Panc1 (cell line): ENCODE measurements at regions not wholly inside any gene's neighbourhood (a gene's known extent, or its start where the extent isn't known, plus 50 kb on each side); places are given as distances from the start of the nearest gene placed in this dataset.
A peak's percentile ranks its signal among the peaks of the same experiment; 100 is the strongest.

Source experiments
- ATAC-seq: fragments of 200-7000 bp; cut with Tn5 transposase; 2 replicates; pipeline ENCODE4 v1.9.1; 2020; ENCODE audit warnings: mild to moderate bottlenecking, moderate library complexity
- BruUV-seq: library from RNA; stranded (reverse); fragments of 400-500 nt; replicated peaks from 2 replicates; lab custom pipeline; 2021; lab: Mats Ljungman, UMichigan
- CTCF ChIA-PET: fragments of 300-600 bp; sonication (Branson Sonifier 250); formaldehyde crosslinking; loops from one replicate; lab custom pipeline; 2022; ENCODE audit warnings: antibody characterized with exemption; lab: Charles Lee
- POLR2A ChIA-PET: fragments of 300-600 bp; sonication (Branson Sonifier 250); formaldehyde crosslinking; loops from one replicate; lab custom pipeline; 2022; ENCODE audit warnings: antibody characterized with exemption; lab: Charles Lee
- DNase-seq: peaks from one replicate; pipeline ENCODE4 v3.0.0-alpha.2; 2010; ENCODE audit warnings: low read depth, low spot score
- H3K27ac ChIP-seq: 2 replicates; pipeline ENCODE4 v1.5.1; 2011; ENCODE audit warnings: mild to moderate bottlenecking, low read length, inconsistent platforms
- H3K27me3 ChIP-seq: fragments of 200-500 bp; sonication (Bioruptor generic); 2 replicates; pipeline ENCODE4 v1.6.0; 2014; ENCODE audit warnings: low read length, inconsistent platforms; ENCODE audit not compliant: control insufficient read depth, insufficient read depth
- H3K36me3 ChIP-seq: fragments of 200-500 bp; sonication (Bioruptor generic); 2 replicates; pipeline ENCODE4 v1.5.1; 2014; ENCODE audit warnings: inconsistent platforms, mild to moderate bottlenecking, low read length, moderate library complexity; ENCODE audit not compliant: control insufficient read depth, insufficient read depth
- H3K4me1 ChIP-seq: 2 replicates; pipeline ENCODE4 v1.5.1; 2011; ENCODE audit warnings: inconsistent platforms, mild to moderate bottlenecking, low read length, moderate library complexity; ENCODE audit not compliant: control insufficient read depth, insufficient read depth
- H3K4me3 ChIP-seq, 2 experiments: 2 replicates each; pipeline ENCODE4 v1.5.1; 2011 to 2012; ENCODE audit warnings: low read depth in 2 of 2, low read length in 2 of 2, mild to moderate bottlenecking in 2 of 2, inconsistent platforms in 1 of 2, moderate library complexity in 1 of 2
- H3K9me3 ChIP-seq: fragments of 200-500 bp; sonication (Bioruptor generic); 2 replicates; pipeline ENCODE4 v1.5.1; 2014; ENCODE audit warnings: low read depth, mild to moderate bottlenecking, inconsistent platforms, low read length, moderate library complexity; ENCODE audit not compliant: control insufficient read depth, insufficient read depth
- POLR2AphosphoS5 ChIP-seq: IDR thresholded peaks from 2 replicates; pipeline ENCODE4 v1.6.1; 2012; ENCODE audit warnings: mild to moderate bottlenecking, low read depth, low read length, moderate library complexity
- SIN3A ChIP-seq: IDR thresholded peaks from 2 replicates; pipeline ENCODE4 v1.6.1; 2012; ENCODE audit warnings: low read depth, mild to moderate bottlenecking, low read length, moderate library complexity, borderline replicate concordance; ENCODE audit not compliant: insufficient read depth
- TCF7L2 ChIP-seq: IDR thresholded peaks from 2 replicates; pipeline ENCODE4 v1.6.1; 2011; ENCODE audit warnings: mild to moderate bottlenecking, low read depth, low read length, inconsistent platforms
- in situ Hi-C: cut with HindIII; loops from 2 replicates; pipeline ENCODE4 v1.10.0; 2016; ENCODE audit warnings: low sequenced_read_pairs, low pct_unique_long_range_greater_than_20kb
- intact Hi-C: fragments of 100-400 bp; cut with micrococcal nuclease; formaldehyde crosslinking; loops from one replicate; pipeline ENCODE4 v1.10.0; 2022; ENCODE audit not compliant: unreplicated experiment
- TF ChIP-seq, protein P1 (sequence below), 2 experiments: IDR thresholded peaks; 2 replicates each; pipeline ENCODE4 v1.6.1; 2011 to 2012; ENCODE audit warnings: low read depth in 2 of 2, control low read depth in 1 of 2, low read length in 1 of 2, mild to moderate bottlenecking in 1 of 2, moderate library complexity in 1 of 2; ENCODE audit not compliant: insufficient read depth in 1 of 2
- TF ChIP-seq, protein P2 (sequence below): fragments of 450-650 bp; IDR thresholded peaks from 2 replicates; pipeline ENCODE4 v1.5.1; 2017; ENCODE audit warnings: mild to moderate bottlenecking

DNA sequence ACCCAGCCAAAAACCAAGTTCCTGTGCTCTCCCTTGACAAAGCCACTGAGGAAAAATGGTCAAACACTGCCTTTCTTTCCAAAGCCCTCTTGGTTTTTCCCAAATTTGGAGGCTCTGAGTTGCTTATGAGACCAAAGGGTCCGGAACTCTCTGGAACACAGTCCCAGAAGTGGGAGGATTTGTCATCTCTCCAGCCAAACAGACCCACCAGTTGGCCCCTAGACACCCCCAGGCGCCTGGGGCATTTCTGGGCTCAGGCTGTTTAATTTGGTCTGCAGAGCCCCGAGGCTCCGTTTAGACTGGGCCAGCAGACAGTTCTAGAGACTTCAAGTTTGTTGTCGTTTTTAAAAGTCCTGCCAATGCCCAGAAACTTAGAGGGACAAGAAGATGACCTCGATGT, 239.1 kb downstream of the SEC14L1 start:
- TF ChIP-seq TCF7L2 (no peak), SIN3A (no peak), POLR2AphosphoS5 (no peak)
- TF ChIP-seq, protein P1, sequence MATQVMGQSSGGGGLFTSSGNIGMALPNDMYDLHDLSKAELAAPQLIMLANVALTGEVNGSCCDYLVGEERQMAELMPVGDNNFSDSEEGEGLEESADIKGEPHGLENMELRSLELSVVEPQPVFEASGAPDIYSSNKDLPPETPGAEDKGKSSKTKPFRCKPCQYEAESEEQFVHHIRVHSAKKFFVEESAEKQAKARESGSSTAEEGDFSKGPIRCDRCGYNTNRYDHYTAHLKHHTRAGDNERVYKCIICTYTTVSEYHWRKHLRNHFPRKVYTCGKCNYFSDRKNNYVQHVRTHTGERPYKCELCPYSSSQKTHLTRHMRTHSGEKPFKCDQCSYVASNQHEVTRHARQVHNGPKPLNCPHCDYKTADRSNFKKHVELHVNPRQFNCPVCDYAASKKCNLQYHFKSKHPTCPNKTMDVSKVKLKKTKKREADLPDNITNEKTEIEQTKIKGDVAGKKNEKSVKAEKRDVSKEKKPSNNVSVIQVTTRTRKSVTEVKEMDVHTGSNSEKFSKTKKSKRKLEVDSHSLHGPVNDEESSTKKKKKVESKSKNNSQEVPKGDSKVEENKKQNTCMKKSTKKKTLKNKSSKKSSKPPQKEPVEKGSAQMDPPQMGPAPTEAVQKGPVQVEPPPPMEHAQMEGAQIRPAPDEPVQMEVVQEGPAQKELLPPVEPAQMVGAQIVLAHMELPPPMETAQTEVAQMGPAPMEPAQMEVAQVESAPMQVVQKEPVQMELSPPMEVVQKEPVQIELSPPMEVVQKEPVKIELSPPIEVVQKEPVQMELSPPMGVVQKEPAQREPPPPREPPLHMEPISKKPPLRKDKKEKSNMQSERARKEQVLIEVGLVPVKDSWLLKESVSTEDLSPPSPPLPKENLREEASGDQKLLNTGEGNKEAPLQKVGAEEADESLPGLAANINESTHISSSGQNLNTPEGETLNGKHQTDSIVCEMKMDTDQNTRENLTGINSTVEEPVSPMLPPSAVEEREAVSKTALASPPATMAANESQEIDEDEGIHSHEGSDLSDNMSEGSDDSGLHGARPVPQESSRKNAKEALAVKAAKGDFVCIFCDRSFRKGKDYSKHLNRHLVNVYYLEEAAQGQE (IDR thresholded peaks at IDR 0.05; ENCODE audit: insufficient read depth in 1 of 2, low read depth in 2 of 2, low read length in 1 of 2): no peak
- TF ChIP-seq, protein P2, sequence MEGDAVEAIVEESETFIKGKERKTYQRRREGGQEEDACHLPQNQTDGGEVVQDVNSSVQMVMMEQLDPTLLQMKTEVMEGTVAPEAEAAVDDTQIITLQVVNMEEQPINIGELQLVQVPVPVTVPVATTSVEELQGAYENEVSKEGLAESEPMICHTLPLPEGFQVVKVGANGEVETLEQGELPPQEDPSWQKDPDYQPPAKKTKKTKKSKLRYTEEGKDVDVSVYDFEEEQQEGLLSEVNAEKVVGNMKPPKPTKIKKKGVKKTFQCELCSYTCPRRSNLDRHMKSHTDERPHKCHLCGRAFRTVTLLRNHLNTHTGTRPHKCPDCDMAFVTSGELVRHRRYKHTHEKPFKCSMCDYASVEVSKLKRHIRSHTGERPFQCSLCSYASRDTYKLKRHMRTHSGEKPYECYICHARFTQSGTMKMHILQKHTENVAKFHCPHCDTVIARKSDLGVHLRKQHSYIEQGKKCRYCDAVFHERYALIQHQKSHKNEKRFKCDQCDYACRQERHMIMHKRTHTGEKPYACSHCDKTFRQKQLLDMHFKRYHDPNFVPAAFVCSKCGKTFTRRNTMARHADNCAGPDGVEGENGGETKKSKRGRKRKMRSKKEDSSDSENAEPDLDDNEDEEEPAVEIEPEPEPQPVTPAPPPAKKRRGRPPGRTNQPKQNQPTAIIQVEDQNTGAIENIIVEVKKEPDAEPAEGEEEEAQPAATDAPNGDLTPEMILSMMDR: no peak
- ATAC-seq (no peak), DNase-seq (no peak)
- no TSS peak for BruUV-seq
- intact Hi-C loops (no loop called here), in situ Hi-C loops (no loop called here)
- H3K4me1 ChIP-seq: peaks cover 97% of the 10 kb centered on the region
- H3K27ac ChIP-seq: peak overlapping the region; percentile 66
- no peak overlapping the region for H3K4me3 ChIP-seq
- no peaks in the 10 kb centered on the region for H3K9me3 ChIP-seq
- POLR2A ChIA-PET: no interaction called here
- CTCF ChIA-PET: no interaction called here
- no peaks in the 10 kb centered on the region for H3K27me3 ChIP-seq
- no peaks in the 10 kb centered on the region for H3K36me3 ChIP-seq

DNA sequence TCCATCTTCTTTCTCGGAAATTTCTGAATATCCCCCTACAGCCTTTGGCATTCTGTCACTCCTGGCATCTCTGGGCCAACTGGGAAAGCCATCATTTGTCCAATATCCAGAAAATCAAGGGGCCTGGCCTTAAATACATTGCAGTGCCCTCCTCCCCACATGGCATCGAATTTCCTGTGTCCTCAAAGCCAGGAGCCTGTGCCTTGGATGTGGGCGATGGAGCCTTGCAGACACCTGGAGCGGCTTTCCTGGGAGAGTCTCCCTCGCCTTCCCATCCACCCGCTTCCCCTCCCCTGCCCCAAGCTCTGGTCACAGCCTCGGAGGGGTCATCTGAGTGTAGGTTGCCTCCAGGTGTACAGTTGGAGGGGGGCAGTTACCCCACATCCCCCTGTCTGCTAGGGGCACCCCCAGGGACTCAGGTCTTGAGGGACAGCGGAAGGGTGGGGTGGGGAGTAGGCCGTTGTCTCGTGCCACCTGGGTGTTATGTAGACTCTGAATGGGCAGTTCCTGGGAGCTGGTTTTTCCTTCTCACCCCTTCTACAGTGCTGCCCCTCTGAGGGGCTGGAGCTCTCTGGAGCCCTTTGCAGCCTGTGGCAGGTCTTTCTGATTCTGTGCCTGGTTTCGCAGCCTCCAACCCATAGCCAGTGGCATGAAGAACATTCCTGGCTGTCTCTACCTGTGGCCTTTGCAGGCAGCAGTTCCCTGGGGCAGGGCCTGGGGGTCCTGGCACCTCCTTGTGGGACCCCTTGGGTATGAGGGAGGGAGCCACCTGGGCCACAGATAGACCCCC, 239.8 kb downstream of the SEC14L1 start:
- BruUV-seq: no TSS peak
- ATAC-seq (no peak), DNase-seq (no peak)
- H3K4me1 ChIP-seq: peaks cover 97% of the 10 kb centered on the region
- peak overlapping the region; percentile 67 for H3K27ac ChIP-seq
- no peak for TF ChIP-seq SIN3A
- TF ChIP-seq, protein P2: no peak
- TF ChIP-seq, protein P1 (IDR thresholded peaks at IDR 0.05; ENCODE audit: insufficient read depth in 1 of 2, low read depth in 2 of 2, low read length in 1 of 2): no peak
- H3K9me3 ChIP-seq: no peaks in the 10 kb centered on the region
- ChIA-PET CTCF (no interaction called here), POLR2A (no interaction called here)
- in situ Hi-C loops (no loop called here), intact Hi-C loops (no loop called here)
- H3K36me3 ChIP-seq: no peaks in the 10 kb centered on the region
- H3K27me3 ChIP-seq: no peaks in the 10 kb centered on the region
- no peak overlapping the region for H3K4me3 ChIP-seq
